VCaP (cell line): ENCODE measurements at regions not wholly inside any gene's neighbourhood (a gene's known extent, or its start where the extent isn't known, plus 50 kb on each side); places are given as distances from the start of the nearest gene placed in this dataset.

ENCODE experiments used
- H3K27ac ChIP-seq: fragments of 450-650 bp; 2 replicates; pipeline ENCODE4 v1.5.1; 2017
- TF ChIP-seq, protein P1 (sequence below): fragments of 450-650 bp; conservative IDR thresholded peaks from 2 replicates; pipeline ENCODE4 v1.5.1; 2017; ENCODE audit warnings: mild to moderate bottlenecking, moderate library complexity

DNA sequence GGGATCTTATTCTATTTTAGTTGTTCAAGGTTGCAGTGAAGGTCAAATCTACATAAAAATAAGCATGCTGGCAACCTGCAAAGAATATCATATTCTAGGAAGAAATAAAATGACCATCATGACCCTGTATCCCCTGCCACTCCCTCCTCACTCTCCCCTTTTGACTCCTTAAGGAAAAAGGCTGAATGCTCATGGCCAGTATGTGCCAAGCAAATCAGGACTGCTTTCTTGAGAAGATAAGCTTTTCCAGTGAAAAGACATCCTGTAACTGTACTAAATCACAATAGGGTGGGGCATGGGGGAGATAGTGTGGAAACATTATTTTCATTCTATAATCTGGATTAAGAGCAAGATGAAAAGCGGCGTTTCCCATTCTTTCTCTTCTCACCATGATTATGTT is 100.6 kb upstream of the LIFR start:
- H3K27ac ChIP-seq: no peak overlapping the region
- TF ChIP-seq, protein P1, sequence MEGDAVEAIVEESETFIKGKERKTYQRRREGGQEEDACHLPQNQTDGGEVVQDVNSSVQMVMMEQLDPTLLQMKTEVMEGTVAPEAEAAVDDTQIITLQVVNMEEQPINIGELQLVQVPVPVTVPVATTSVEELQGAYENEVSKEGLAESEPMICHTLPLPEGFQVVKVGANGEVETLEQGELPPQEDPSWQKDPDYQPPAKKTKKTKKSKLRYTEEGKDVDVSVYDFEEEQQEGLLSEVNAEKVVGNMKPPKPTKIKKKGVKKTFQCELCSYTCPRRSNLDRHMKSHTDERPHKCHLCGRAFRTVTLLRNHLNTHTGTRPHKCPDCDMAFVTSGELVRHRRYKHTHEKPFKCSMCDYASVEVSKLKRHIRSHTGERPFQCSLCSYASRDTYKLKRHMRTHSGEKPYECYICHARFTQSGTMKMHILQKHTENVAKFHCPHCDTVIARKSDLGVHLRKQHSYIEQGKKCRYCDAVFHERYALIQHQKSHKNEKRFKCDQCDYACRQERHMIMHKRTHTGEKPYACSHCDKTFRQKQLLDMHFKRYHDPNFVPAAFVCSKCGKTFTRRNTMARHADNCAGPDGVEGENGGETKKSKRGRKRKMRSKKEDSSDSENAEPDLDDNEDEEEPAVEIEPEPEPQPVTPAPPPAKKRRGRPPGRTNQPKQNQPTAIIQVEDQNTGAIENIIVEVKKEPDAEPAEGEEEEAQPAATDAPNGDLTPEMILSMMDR: no peak

DNA sequence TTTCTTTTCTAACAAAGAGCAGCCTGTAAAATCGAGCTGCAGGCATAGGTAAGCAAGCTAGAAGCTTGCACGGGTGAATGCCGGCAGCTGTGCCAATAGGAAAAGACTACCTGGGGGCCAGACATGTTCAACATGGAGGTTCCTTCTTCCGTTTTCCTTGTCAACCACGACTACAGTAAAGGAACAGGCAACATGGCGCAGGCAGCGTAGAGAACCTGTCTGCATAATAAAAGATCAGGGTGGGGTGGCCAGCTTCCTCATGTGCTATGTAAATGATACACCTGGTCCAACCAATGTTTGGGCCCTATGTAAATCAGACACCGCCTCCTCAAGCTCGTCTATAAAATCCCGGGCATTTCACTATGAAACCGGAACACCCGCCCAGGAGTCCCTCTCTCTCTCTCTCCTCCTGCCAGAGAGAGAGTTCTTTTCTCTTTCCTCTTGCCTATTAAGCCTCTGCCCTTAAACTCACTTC is 103.8 kb upstream of the LIFR start:
- peak overlapping the region; percentile 92 for H3K27ac ChIP-seq

DNA sequence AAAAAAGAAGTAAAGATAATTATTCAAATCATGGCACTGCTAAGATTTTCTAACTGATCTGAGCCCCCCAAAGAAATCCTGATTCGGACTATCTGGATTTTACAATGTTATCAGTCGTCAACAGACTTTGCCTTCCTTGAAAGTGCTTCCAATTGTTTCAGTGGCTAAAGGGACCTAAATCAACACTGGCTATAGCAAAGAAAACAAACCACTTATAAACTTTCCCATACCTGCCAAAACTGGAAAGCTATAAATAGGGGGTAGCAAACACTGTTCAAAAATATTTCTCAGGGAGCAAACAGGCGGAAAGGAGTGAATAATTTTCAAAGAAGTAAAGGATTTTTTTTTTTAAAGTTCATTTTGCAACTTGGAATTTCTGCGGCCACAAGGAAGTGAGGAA is 105.6 kb upstream of the LIFR start:
- H3K27ac ChIP-seq: peak overlapping the region; percentile 1; the same call in 1 of the 2 replicates
- TF ChIP-seq, protein P1: no peak

More for the DNA sequence above, 103.8 kb upstream of the LIFR start:
- TF ChIP-seq, protein P1: no peak

DNA sequence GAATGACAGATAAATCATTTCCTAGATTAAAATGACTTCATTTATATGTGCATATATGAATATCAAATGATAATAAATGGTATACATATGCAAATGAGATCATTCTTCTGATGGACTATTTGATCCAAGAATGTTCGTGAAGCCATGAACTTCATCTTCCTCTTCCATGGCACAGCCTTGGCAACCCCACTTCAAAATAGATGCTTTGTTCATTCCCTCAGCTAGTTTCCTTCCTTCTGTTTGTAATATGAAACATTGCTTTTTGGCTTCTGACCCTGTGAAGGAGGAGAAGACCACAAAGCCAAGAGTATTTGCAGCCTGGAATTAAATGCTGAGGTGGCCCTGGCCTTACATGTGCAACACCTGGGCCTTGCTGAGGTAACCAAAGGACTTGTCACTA is 106.8 kb upstream of the LIFR start:
- H3K27ac ChIP-seq: no peak overlapping the region
- TF ChIP-seq, protein P1: no peak

DNA sequence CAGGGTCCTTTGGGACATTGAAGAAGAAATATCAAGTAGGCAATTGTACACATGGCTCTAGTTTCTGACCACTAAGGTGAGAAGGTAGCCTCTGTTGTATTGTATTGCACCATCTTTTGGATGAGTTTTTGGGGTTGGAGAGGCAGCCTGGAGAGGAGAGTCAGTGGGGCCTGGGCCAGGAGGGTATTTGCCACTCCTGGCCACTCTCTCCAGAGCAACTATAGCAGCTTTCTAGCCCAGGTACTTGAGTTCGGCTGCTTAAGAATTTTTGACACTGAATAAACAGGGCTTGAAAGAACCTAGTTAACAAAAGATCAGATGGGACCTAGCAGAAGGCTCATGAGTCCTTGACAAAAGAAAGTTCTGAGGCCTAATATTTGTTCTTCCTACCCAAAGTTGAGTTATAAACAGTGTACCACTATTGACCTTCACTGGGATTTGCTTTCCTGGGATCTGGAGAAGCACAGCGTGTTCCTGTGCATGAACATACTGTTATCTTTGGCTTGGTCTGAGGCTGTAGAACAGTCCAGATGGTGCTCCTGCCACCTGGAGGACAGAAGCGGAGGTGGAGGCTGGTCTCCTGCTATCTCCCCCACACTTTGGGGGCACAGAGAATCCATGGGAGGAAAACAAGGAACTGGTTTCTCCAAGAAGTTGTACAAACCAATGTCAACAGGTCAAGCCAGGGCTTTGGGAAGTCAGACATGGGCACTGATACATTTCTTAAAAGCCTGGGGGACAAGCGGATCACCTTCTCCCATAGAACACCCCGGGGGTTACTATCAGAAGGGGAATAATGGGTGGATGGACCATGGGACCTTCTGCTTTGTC is 110.4 kb upstream of the LIFR start:
- H3K27ac ChIP-seq: peak overlapping the region; percentile 14; the same call in 1 of the 2 replicates
- TF ChIP-seq, protein P1: peak; percentile 57

DNA sequence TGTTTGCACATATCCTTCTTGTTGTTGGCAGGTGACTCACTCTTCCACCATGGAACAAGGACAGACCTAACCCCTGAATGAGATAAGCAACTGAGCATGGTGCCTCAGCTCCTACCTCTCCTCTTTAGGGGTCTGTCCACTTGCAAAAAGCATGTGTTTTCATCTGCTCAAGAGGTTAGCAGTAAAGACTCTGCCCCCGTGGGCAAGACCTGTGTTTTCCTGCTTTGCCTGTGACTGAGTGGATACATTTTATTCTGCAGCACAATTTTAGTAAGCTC is 111.0 kb upstream of the LIFR start:
- TF ChIP-seq, protein P1: no peak
- H3K27ac ChIP-seq: no peak overlapping the region

DNA sequence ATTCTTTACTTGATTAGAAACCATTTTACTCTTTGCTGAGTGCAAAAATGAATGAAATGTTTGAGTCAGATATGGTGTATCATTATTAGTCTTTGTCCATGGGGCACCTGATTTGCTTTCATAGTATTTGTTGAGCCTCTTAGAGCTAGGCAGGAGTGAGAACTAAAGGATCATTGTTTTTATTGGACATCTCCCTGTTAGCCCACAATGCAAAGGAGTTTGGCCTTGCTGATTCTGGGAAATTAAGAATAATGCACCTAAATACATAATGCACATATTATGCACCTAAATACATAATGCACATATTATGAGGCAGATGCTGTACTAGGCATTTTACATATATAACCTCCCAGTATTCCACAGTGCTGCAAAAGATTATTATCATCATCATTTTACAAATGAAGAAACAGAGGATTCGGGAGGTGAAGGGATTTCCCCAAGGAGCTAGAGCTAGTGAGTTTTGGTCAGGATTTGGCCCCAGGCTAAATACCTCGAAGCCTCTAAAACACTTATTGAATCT is 113.0 kb upstream of the LIFR start:
- TF ChIP-seq, protein P1: no peak
- H3K27ac ChIP-seq: no peak overlapping the region
